NCI-H460 (cell line): ENCODE measurements at regions not wholly inside any gene's neighbourhood (a gene's known extent, or its start where the extent isn't known, plus 50 kb on each side); places are given as distances from the start of the nearest gene placed in this dataset.

Source experiments
- DNase-seq: peaks from one replicate; pipeline ENCODE4 v3.0.0-alpha.2; 2016; ENCODE audit warnings: low read depth; ENCODE audit errors: extremely low read depth

DNA sequence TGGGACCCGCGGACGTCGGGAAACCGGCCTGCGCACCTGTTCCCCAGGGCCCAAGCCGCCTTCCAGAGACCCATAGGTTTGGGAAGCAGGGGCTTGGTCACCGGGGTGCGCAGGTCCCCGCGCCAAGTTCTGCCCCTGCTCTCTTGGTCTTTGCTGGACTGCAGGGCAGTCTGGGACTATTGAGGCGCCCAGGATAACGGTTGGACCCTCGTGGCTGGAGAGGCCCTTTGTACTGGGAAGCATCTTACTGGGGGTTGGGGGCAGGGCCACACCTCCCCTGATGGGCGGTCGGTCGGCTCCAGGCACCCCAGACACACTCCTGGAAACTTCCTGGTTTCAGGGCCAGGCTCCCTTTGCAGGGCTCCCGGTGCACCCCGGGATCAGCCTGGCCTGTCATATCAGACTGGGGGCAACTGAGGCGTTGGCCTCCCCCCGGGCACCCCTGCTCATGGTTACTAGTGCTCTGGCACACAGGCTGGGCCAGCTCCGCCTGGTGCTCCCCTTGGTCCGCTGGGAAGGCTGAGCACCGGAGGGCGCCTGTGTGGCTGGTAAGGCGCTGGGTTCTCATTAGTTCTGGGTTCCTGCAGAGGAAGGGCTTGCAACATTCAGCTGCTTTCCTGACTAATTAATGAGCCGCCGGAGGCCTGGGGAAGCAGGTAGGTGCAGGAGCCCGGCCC is 1250.5 kb downstream of the BRD1 start:
- no peak for DNase-seq

DNA sequence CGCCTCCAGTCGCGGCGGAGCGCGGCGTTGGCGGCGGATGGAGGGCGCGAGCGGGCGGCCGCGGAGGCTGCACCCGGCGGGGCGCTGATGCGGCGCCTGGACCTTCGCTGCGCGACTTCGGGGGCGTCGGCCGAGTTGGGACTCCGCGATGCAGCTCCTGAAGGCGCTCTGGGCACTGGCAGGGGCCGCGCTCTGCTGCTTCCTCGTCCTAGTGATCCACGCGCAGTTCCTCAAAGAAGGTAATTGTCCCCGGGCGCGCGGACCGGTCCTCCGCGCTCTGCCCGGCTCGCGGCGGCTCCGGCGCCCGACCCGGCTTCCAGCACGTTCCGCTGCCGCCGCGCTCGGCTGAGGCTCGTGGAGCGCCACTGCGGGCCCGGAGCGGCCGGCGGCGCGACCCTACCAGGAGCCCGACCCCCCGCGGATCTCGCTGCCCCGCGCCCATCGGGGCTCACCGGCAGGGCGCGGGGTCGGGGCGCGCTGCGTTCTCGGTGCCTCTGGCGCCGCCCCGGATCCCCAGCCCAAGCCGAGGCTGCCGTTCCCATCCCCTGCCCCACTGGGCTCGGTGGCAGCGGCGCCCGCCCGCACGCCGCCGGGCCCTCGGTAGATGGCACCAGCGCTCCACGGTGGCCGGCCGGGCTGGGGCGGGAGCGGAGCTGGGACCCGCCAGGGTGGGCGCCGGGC is 1251.2 kb downstream of the BRD1 start:
- DNase-seq, result no peak

DNA sequence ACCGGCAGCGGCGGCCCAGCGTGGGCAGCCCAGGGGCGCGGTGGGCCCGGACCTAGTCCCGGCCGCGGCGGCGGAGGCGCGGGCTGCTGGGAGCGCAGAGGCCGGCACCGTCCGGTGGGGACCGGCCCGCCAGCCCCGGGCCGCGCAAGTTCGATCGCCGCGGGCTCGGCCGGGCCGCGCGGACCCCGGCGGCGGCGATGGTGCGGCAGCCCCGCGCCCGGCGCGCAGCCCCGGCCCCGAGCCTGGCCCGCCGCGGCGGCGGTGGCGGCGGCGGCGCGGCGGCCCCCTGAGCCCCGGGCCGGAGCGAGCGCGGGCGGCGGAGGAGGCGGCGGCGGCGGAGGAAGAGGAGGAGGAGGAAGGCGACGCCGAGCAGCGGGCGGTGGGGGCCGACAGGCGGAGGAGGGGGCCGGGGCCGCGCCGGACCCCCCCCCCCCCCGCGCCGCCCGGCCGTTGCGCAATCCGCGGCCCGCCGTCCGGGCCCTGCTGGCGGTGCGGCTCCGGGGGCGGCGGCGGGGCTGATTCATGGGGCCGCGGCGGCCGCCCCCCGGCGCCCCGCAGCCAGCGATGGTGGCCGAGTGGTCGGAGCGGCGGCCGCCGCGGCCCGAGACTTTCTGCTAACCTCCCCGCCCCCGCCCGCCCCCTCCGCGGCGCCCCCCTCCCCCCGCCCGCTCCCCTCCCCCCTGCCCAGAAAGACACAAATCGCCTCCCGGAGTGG is 1251.9 kb downstream of the BRD1 start:
- DNase-seq, result no peak

DNA sequence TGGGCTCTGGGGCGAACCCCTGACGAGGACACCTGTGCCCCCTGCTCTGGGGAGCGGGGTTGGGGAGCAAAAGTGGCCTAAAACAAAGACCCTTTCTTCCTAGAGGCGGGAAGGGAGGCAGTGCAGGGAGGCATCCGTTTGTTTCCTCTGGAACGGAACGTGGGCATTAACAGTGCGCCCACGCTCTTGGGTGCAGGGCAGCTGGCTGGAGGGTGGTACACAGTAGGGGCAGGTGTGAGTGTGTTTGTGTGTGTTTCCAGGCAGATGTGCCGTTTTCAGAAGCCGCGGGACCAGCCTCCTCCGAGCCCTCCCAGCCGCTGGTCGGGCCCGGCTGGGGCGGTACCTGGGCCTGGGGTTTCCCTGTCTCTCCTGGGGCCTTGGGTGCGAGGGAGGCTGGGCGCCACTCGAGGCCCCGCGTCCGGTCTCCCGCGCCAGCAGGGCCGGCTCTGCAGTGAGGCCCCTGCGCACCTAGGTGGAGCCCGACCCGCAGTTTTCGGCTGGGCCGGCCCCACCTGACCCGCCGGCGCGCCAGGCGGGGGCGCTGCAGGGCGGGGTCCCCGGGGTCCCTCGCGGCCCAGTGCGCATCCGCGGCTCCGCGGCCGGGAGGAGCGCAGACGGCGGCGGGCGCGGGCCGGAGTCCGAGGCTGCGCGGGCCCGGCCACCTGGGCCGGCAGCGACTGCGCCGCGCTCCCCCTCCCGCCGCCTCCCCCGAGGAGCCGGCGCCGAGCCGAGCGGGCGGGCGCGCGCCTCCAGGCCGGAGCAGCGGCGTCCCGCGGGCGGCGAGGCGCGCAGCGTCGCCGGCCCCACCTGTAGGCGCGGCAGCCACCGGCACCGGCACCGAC is 1252.7 kb downstream of the BRD1 start:
- DNase-seq, result peak; percentile 61

DNA sequence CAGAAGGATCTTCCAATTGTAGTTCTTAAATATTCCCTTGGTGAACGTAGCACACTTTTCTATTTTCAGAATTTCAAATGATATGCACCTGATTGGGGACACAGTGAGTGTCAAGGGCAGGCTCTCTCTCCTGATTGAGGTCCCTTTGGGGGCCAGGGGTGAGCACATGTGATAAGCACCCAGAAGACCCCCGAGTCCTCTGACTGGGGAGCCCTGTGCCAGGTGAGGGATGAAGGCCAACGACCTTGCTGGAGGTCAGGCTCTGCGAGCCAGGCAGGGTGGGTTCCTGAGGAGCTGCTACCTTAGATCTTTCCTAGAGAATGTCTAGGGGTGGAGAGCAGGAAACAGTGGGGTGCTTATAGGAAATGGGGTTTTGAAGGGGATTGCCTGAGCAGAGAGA is 1253.9 kb downstream of the BRD1 start:
- DNase-seq, result no peak

DNA sequence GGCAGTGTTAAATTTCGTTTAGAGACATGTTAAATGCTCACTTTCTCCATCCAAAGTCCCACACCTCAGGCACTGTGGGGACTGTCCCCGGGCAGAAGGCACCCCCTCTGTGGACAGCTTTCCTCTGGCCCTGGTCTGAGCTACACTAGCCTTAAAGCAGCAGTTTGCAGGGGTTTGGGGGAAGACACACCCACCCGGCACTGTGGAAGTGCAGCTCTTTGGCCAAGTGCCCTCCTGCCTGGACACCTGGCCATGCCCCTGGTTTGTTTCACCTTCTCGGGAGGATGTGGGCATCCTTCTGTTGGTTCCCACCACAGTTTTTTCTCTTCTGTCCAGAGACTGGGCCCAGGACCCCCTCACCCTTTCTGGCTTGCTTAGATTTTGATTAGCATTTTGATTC is 1254.7 kb downstream of the BRD1 start:
- DNase-seq, result no peak

DNA sequence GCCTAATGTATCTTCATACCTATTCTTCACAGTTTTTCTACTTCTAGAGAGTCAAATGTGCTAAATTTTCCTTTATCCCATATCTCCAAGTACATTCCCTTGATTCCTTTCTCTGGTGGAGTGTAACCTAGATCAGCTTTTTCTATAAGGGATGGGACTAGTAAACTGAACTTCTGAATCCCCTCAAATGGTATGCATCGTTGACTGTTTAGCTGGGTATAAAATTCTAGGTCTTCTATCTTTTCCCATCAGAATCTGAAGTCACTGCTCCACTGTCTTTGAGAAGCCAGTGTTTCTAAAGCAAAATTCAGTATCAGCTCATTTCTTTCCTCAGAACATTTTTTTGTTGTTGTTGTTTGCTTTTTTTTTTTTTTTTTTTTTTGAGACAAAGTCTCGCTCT is 1256.8 kb downstream of the BRD1 start:
- no peak for DNase-seq

DNA sequence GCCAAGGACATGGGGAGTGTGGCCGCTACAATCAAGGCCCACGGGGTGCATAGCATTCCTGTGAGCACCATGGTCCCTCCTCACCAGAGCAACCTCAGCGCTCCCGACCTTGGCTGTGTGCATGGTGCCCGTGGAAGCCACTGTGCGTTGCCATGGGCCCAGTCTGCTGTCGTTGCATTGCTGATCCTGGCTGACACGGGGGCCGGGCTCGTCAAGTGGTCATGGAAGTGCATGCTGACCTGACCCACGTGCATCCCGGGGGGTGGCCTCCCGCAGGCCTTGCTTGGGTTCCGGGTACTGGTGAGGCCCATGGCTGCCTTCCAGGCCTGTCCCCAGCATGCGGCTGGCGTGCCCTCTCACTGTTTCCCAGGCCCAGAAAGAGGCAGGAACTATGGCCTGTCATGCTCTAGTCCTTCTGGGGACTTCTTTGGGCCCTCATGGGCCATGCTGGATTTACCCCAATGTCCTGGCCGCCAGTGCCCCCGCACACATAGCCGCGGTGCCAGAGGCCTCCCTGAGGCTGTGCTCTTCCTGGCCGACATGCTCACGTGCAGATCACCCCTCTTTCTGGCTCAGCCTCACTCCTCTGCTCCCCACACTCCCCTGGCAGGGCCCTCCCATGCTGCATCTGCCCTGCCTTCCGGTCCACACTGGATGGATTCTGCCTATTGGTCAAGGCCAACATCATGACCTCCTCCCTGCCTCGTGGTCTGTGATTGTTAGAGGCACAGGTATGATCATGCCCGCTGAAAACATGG is 1258.0 kb downstream of the BRD1 start:
- DNase-seq, result no peak

DNA sequence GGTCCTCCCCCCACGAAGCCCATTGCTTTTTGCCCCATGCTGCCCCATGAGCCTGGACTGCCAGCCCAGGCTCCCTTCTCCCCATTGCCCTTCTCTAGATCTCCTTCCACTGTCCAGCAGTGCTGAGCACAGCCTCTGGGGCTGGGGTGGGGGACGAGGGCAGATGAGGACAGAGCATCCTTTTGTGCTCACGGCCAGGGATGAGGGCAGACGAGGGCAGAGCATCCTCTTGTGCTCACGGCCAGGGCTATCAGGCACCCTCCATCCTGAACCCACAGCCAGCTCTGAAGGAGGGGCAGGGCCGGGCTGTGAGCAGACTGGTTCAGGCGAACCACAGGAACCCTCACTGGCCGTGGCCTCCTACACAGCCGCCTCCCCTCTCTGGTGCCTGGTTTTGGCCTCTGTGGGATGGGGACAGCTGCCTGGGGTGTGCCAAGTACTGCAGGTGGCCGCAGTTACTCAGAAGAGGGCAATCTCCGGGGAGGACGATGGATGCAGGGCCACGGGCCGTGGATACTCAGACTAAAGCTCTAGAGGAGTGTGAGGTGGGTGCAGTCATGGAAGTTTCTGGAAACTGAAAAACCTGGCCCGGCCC is 1258.8 kb downstream of the BRD1 start:
- DNase-seq, result no peak

DNA sequence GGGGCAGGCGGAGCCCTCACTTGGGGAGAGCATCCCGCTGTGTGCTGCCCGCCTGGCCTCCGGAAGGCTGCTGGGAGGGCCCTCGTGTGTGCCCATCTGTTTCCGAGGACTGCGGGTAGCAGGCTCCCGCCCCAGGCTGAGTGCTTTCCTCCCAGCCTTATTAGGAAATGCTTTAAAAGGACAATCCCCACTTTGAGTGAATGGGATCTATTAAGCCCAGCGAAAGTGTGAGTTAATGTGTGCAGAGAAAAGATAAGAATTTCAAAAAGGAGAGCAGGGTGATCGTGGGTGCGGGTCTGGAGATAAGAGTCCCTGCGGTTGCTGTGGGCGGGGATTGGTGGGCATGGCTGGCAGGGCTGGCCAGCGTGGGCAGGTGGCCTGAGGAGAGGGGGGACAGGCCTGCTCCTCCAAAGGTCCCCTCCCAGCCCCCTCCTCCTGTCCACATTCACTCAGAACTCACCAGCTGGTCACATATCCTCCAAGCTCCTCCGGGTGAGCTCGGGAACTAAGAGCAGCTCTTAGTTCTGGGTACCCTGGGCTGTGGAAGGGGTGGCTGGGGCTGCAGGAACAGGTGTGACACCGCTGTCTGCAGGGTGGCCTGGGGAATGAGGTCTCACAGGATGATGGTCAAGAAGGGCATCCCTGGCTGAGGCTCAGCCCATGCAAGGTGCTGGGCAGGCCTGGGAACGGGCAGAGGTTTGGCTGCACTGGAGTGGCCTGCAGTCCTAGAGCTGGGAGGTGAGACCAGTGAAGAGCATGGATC is 1260.3 kb downstream of the BRD1 start:
- DNase-seq, result no peak

DNA sequence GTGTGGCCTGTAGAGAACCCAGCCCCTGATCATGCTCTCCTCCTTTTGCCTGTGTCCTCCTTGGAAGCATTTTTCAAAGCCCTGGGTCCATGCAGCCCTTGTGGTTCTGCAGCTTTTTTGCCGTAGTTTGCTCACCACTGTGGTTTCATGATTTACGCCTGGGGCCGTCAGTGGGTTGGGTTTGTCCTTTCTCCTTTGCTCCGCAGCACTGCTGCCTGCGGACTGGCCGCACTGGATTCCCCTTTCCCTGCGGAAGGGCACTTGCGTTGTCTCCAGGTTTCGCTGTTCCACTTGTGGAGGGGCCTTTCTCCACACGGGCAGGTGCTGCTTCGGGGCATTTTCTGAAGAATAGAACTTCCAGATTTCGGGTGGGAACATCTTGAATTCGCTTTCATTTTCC is 1260.9 kb downstream of the BRD1 start:
- no peak for DNase-seq

DNA sequence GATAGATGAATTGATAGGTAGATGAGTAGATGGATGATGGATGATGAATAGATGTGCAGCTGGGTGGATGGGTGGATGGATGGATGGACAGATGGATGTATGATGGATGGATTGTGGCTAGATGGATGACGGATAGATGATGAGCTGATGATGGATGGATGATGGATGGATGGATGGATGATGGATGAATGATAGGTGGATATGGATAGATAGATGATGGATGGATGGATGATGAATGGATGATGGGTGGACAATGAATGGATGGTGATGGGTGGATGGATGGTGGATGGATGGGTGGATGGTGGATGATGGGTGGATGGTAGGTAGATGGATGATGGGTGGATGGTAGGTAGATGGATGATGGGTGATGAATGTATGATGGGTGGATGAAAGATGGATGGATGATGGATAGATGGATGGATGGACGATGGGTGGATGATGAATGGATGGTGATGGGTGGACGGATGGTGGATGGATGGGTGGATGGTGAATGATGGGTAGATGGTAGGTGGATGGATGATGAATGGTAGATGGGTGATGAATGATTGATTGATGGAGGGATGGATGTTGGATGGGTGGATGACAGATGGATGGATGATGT is 1261.7 kb downstream of the BRD1 start:
- DNase-seq, result no peak

DNA sequence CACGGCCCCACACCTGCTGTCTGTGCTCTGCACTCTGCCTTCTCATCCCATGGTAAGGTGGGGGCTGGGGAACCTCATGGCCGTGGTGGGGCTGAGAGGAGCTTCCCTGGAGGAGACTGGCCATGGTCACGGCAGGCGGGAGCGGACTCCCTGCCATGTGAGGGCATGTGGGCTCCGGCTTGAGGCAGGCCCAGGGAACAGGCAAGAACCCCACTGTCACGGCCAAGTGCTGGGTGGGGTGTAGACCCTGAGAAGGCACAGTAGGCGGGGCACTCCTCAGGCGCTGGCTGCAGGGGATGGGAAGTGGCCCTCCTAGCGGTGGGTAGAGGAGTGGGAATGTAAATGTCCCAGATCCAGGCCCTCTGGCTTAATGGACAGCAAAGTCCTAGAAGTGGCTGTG is 1262.7 kb downstream of the BRD1 start:
- DNase-seq, result no peak

DNA sequence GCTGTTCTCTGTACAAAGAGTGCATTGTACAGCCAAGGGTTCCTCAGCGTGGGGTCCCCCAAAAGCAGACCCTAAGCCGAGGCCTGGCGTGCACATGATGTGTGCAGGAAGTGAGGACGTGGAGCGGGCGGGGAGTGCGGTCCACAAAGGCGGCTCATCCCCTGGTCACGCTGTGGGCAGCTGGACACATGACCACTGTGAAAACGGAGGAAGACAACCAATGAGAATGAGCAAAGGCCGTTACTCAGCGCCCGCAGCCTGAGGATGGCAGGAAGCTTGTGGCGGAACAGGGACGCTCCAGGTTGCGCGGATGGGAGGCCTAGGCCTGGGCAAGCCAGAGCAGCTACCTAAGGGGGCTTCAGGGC is 1263.7 kb downstream of the BRD1 start:
- no peak for DNase-seq

DNA sequence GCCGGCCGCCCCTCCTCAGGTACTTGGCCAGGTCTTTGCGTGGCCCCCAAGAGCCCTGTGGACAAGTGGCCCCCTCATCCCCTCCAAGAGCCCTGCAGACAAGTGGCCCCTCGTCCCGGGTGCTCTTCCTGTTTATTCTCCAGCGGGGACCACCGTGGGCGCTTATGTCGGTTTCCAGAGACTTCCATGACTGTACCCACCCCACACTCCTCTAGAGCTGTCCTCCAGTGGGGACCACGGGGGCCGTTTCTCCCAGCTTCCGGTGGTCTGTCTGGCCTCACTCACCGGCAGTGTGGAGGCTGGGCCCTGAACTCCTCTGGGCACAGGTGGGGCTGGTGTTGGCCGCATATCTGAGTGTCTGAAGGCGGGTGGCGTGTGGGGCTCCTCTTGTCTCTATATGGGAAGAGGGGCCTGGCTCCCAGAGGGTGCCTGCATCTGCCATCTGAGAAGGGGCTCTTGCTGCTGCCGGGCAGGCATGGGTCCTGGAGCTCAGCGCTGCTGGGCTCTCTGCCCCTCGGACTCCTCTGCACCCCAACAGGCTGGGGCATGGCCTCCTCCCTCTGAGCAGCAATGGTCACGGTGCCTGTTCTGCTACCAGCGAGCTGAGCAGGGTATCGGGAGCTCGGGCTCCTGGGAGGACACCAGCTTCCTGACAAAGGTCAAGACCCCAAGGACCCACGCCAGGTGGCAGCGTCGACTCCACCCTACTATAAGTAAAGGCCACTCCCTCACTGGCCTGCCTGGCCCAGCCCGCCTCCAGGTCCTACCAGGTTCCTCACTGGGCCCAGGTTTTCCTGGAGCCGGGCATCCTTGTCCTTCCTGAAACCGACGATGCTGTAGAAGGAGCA is 1264.3 kb downstream of the BRD1 start:
- DNase-seq, result no peak

DNA sequence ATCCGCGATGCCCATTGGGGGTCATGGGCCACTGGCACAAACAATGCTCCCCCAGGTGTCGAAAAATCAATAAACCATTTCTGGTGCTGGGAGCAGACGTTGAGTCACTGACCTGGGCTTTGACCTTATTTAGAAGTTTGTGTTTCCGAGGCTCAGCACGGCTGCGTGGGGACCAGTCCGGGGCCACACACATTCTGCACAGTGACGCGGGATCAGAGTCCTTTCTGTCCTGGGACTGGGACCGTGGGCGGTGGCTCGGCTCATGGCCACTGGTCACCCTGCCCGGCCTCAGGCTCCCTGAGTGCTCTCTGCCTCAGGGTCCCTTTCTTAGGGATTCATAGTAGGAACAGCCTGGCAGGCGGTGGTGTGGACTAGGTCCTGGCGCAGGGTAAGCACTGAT is 1266.0 kb downstream of the BRD1 start:
- DNase-seq, result no peak

DNA sequence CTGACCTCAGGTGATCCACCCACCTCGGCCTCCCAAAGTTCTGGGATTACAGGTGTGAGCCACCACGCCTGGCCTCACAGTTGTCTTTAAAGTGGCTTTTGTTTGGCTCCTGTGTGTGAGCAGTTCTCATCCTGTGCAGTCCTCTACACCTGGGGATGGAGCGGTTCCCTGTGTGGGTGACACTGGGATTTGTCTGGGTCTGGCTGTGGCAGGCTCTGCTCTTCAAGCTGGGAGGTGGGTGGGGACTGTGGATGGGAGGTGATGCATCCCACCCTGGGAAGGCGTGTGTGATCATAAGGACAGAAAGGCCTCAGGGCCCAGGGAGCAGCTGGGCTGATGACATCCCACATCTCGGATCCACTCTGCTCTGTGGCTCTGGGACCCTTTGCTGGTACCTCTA is 1266.8 kb downstream of the BRD1 start:
- DNase-seq, result no peak

DNA sequence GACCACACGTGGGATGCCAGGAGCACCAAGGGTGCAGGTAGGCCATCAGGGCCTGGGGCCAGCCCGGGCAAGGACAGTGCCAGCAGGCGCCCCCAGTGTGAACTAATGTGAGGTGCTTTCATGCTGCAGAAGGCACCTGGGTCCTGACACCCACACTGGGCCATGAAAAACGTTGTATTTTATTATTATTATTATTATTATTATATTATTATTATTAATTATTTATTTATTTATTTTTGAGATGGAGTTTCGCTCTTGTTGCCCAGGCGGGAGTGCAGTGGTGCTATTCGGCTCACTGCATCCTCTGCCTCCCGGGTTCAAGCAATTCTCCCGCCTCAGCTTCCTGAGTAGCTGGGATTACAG is 1267.3 kb downstream of the BRD1 start:
- DNase-seq, result no peak
